NCI-H1092 treated with DMSO at 0.1 percent for 48 hours (cell line): ENCODE measurements at regions not wholly inside any gene's neighbourhood (a gene's known extent, or its start where the extent isn't known, plus 50 kb on each side); places are given as distances from the start of the nearest gene placed in this dataset.

ENCODE experiments used
- DNase-seq: peaks from one replicate; lab custom pipeline; 2025; lab: John Stamatoyannopoulos, UW

- DNase-seq = no peak
Observed at GRCh38 chr11:71356904-71357303, 91.3 kb downstream of the DHCR7 start.

GRCh38 chr11:71356280-71356876, 91.8 kb downstream of the DHCR7 start:
- DNase-seq = no peak

GRCh38 chr11:71355281-71355680, 92.9 kb downstream of the DHCR7 start:
- no peak for DNase-seq

- no peak for DNase-seq
Observed at GRCh38 chr11:71354394-71355105, 93.6 kb downstream of the DHCR7 start.

DNA sequence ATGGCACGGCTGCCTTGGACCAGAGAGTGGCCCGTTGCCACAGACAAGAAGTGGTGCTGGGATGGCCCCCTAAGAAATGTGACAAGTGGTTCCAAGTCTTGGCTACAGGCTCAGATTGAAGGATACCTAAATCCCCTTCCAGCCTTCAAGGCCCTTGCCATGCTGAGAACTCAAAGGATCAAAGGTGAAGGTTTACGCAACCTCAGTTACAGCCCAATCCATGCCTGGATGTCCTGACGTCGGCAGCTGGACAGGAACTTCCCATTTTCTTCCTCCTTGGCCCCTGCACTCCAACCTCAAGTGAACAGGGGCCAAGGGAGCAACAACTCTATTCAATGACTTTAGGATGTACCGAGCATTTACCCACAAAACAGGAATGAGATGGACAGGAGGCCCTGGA, 95.4 kb downstream of the DHCR7 start:
- no peak for DNase-seq

DNA sequence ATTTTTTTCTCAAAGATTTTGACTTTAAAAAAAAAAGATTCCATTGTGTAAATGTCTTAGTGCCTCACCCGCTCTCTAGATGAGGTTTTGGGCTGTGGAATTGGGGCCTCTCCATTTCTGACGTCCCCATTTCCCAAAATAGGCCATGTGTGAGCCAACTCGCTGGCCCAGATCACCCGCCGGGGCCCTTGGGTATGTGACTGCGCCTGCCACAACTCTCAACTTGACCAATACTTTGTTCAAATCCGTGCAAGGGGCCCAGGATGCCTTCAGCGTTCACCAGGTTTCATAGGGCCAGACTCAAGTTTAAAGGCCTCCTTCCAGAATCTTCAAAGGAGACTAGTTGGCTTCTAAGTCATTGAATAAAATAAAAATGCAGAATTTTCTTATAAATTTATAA, 96.0 kb downstream of the DHCR7 start:
- no peak for DNase-seq

DNA sequence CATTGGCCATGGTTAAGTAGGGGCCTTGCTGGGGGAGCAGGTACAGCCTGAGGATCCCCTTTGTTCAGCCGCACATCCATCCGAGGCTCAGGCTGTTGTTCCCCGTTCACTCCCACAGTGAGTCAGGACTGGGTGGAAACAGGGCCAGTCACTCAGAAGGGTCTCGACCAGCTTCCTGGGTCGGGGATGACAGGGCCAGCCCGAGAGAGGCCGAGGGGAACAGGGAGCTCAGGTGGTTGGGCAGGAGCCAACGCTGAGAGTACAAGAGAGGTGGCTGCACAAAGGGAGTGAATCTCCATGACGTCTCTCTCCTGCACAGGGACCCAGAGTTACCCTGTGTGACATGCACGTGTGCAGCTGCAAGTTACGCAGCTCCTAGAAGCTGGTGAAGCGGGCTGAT, 97.2 kb upstream of the SHANK2 start:
- DNase-seq = no peak

DNA sequence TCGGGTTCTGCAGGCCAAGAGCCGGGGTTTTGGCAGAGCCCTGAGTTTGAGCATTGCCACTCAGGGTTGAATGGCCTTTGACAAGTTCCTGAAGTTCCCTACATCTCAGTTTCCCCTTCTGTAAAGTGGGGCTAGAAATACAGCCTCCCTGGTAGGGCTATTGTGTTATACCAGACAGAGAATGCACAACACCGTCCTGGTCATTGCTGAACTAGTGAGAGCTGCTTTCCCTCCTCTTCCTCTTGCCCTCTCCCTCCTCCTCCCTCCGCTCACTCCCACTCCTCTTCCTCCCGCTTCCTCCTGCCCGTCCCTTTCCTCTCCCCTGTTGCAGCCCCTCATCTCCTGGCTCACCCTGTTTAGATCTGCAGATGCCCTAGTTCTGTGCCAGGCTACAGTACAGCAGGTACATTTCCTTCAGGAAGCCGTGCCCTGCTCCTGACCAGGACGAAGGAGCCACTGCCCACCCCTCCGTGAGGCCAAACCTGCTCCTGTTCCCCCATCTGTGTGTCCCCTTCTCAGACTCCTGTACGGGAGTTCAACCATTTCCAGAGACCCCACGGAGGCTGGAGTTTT, 91.5 kb upstream of the SHANK2 start:
- DNase-seq = no peak

DNA sequence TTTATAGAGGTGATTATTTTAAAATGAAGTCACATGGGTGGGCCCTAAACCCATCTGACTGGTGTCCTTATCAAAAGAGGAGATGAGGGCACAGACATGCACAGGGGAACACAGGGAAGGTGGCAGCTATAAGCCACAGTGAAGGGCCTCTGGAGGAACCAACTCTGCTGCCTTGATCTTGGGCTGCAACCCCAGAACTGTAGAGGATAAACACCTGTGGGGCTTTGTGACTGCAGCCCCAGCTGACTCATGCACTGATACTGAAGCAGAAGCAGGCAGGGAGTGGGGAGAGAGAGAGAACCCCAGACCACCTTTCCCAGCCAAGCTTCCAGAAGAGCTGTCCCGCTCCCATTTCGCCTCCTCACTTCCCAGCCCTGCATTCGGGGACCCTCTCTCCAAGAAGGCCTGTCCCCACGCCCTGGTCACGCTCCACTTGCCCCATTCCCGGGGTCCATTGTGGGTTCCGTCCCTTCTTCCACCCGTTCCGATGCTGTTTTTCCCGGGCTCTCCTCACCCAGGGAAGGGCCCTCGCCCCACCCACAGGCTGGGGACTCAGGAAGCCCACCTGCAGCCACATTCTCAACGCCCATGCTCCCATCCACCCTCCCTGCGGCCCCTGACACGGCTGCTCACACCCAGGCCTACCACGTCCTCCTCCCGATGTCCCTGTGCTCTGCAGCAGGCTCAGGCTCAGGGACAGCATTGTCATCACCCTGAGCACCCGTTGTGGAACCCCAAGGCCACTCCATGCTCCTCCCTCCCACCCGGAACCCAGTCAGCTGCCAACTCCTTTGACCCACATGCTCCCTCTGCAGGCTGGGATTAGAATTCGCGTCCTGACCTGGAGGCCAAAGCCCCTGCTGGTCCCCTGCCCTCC, 90.8 kb upstream of the SHANK2 start:
- peak; percentile 47 for DNase-seq

DNA sequence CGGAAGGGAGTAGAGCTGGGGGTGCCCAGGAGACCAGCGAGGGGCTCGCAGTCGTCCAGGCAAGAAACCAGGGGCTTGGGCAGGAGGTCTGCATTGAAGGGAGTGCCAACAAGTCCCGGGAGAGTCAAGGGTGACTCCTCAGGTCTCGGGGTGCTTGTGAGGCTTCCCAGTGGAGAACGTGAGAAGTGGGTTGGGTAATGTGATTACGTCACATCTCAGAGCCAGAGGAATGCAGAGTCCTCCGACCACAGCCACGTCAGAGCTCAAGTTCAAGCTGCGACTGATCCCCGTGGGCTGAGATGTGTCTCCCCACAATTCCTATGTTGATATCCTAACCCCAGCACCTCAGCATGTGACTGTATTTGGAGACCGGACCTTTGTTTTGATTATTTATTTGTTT, 89.7 kb upstream of the SHANK2 start:
- no peak for DNase-seq

GRCh38 chr11:71341596-71341995, 89.2 kb upstream of the SHANK2 start:
- DNase-seq = no peak

DNA sequence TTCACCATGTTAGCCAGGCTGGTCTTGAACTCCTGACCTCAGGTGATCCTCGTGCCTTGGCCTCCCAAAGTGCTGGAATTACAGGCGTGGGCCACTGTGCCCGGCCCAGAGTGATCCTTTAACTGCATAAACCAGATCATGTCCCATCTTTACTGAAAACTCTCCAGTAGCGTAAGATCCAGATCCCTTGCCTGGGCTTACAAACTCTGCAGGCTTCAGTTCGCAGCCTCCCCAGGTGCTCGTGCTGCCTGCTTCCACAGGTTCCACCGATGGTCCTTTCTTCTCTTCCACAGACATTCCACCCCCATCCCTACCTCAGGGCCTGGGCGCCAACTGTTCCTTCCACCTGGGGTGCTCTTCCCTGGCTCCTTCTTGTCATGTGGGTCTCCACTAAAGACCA, 88.8 kb upstream of the SHANK2 start:
- DNase-seq = no peak

GRCh38 chr11:71340086-71340606, 87.8 kb upstream of the SHANK2 start:
- no peak for DNase-seq

GRCh38 chr11:71339396-71339881, 87.1 kb upstream of the SHANK2 start:
- DNase-seq = no peak

- no peak for DNase-seq
Observed at GRCh38 chr11:71338801-71339395, 86.5 kb upstream of the SHANK2 start.

DNA sequence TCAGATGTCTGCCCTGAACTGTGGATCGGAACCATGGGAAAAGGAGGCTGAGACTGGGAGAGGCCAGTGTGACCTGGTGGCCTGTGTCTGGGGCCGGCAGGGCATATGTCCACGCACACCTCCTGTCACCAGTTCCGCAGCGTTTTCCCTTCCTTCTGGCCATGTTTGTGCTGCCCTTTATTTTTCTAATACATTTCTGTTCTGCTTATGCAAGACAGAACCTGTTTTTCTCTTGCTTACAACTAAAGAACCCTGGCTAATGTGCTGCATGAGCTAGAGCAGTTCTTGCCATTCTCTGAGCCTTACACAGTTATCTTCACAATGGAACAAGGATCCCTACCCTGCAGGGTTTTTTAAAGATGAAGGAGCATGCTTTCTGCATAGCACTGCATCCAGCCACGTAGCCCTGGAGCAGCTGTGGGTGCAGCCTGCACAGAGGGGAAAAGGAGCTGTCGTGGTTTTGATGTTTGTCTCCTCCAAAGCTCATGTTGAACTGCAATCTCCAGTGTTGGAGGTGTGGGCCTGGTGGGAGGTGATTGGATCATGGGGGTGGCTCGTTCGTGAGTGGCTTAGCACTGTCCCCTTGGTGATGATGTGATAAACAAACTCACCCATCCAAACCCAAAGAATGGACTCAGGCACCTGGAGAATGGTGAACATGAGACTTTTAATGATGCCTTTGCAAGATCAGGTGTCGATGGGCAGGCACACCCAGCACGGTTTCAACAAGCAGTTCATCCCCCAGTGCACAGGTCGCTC, 84.8 kb upstream of the SHANK2 start:
- no peak for DNase-seq

GRCh38 chr11:71336176-71336995, 84.0 kb upstream of the SHANK2 start:
- no peak for DNase-seq

GRCh38 chr11:71335371-71335770, 83.0 kb upstream of the SHANK2 start:
- no peak for DNase-seq

GRCh38 chr11:71334191-71334590, 81.8 kb upstream of the SHANK2 start:
- no peak for DNase-seq

DNA sequence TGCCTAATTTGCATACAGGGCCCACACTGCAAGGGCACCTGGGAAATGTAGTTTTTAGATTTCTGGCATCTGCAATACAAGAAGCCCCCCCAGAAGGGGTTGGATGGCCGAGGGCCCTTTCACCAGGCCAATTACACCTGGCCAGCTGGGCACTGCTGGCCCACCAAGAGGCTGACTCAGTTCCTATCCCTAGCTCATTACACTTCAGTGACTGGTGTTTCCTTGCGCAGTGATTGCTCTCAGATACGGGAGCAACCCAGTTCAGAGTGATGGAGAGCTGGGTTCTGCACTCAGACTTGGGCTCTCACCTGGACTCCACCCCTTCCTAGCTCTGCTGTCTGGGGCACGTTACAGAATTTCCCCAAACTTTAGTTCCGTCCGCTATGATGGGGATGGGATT, 81.1 kb upstream of the SHANK2 start:
- no peak for DNase-seq
